Liver (tissue), 8 donors: ENCODE measurements at regions not wholly inside any gene's neighbourhood (a gene's known extent, or its start where the extent isn't known, plus 50 kb on each side); places are given as distances from the start of the nearest gene placed in this dataset.

ENCODE experiments used
- DNase-seq: peaks from one replicate; pipeline ENCODE4 v3.0.0-alpha.2; 2017; ENCODE audit warnings: low spot score
- H3K27ac ChIP-seq, 2 donors: one replicate each; pipeline ENCODE4 v1.7.0; 2013; ENCODE audit warnings: inconsistent platforms in 2 of 2, low read length in 2 of 2, control low read depth in 1 of 2, low read depth in 1 of 2, mild to moderate bottlenecking in 1 of 2
- H3K27me3 ChIP-seq, 4 donors: one replicate each; pipeline versions ENCODE4 v1.6.1 to v1.7.0; 2013; ENCODE audit warnings: low read length in 3 of 4, inconsistent platforms in 1 of 4, mild to moderate bottlenecking in 1 of 4, moderate library complexity in 1 of 4; ENCODE audit not compliant: control insufficient read depth in 4 of 4, insufficient read depth in 4 of 4
- H3K36me3 ChIP-seq, 4 donors: one replicate each; pipeline versions ENCODE4 v1.6.1 to v1.7.0; 2013; ENCODE audit warnings: low read length in 3 of 4, mild to moderate bottlenecking in 3 of 4, low read depth in 1 of 4, moderate library complexity in 1 of 4; ENCODE audit not compliant: control insufficient read depth in 4 of 4, insufficient read depth in 3 of 4
- H3K4me1 ChIP-seq, 4 donors: one replicate each; pipeline versions ENCODE4 v1.6.1 to v1.7.0; 2013; ENCODE audit warnings: low read length in 3 of 4, mild to moderate bottlenecking in 3 of 4, moderate library complexity in 1 of 4; ENCODE audit not compliant: control insufficient read depth in 4 of 4, insufficient read depth in 4 of 4
- H3K4me3 ChIP-seq, 3 donors: one replicate each; pipeline versions ENCODE4 v1.6.1 to v1.7.0; 2013; ENCODE audit warnings: low read length in 3 of 3, control low read depth in 1 of 3, low read depth in 1 of 3, mild to moderate bottlenecking in 1 of 3
- H3K9ac ChIP-seq, 2 donors: one replicate each; pipeline ENCODE4 v1.7.0; 2013; ENCODE audit warnings: low read length in 2 of 2, mild to moderate bottlenecking in 2 of 2, moderate library complexity in 2 of 2, control low read depth in 1 of 2, low read depth in 1 of 2
- H3K9me3 ChIP-seq, 4 donors: one replicate each; pipeline versions ENCODE4 v1.6.1 to v1.7.0; 2013; ENCODE audit warnings: low read length in 3 of 4; ENCODE audit not compliant: control insufficient read depth in 4 of 4
- CTCF ChIP-seq: fragments of 150-350 bp; IDR thresholded peaks from 2 replicates; pipeline ENCODE4 v1.5.1; 2017; ENCODE audit warnings: improper control_type of control experiment, low read depth, low read length; ENCODE audit not compliant: missing input control
- EGR1 ChIP-seq, 2 donors: IDR thresholded peaks; 2 replicates each; pipeline ENCODE4 v1.6.1; 2016 to 2018; ENCODE audit warnings: antibody characterized with exemption in 2 of 2, low read depth in 2 of 2
- FOXA1 ChIP-seq: IDR thresholded peaks from 2 replicates; pipeline ENCODE4 v1.6.1; 2016; ENCODE audit warnings: antibody characterized with exemption
- FOXA2 ChIP-seq: IDR thresholded peaks from 2 replicates; pipeline ENCODE4 v1.6.1; 2016; ENCODE audit warnings: antibody characterized with exemption
- GABPA ChIP-seq, 2 donors: IDR thresholded peaks in 1 of 2; conservative IDR thresholded peaks in 1 of 2; 2 replicates each; pipeline ENCODE4 v1.6.1; 2016; ENCODE audit warnings: antibody characterized with exemption in 2 of 2, mild to moderate bottlenecking in 1 of 2, moderate library complexity in 1 of 2
- HNF4A ChIP-seq, 2 donors: conservative IDR thresholded peaks; 2 replicates each; pipeline ENCODE4 v1.6.1; 2016; ENCODE audit warnings: antibody characterized with exemption in 2 of 2, mild to moderate bottlenecking in 2 of 2
- HNF4G ChIP-seq: IDR thresholded peaks from 2 replicates; pipeline ENCODE4 v1.6.1; 2016; ENCODE audit warnings: antibody characterized with exemption
- MAX ChIP-seq: IDR thresholded peaks from 2 replicates; pipeline ENCODE4 v1.6.1; 2016; ENCODE audit warnings: antibody characterized with exemption
- NR2F2 ChIP-seq: IDR thresholded peaks from 2 replicates; pipeline ENCODE4 v1.6.1; 2016; ENCODE audit warnings: antibody characterized with exemption
- RAD21 ChIP-seq, 2 donors: IDR thresholded peaks; 2 replicates each; pipeline ENCODE4 v1.6.1; 2016; ENCODE audit warnings: antibody characterized with exemption in 2 of 2, mild to moderate bottlenecking in 2 of 2
- REST ChIP-seq: IDR thresholded peaks from 2 replicates; pipeline ENCODE4 v1.6.1; 2016; ENCODE audit warnings: antibody characterized with exemption, mild to moderate bottlenecking
- RXRA ChIP-seq, 2 donors: IDR thresholded peaks; 2 replicates each; pipeline ENCODE4 v1.6.1; 2017 to 2018; ENCODE audit warnings: antibody characterized with exemption in 2 of 2, mild to moderate bottlenecking in 1 of 2
- YY1 ChIP-seq: IDR thresholded peaks from 2 replicates; pipeline ENCODE4 v1.6.1; 2016; ENCODE audit warnings: antibody characterized with exemption, mild to moderate bottlenecking
- ZBTB33 ChIP-seq: IDR thresholded peaks from 2 replicates; pipeline ENCODE4 v1.6.1; 2016; ENCODE audit warnings: antibody characterized with exemption
- WGBS: extraction: QIAGEN DNeasy Blood & Tissue Kit; methylation state at CpG from one replicate; pipeline ENCODE4 v1.1.7; 2013; 5-methylcytosine and 5-hydroxymethylcytosine counted together
- TF ChIP-seq, protein P1 (sequence below): IDR thresholded peaks from 2 replicates; pipeline ENCODE4 v1.6.1; 2016; ENCODE audit warnings: antibody characterized with exemption
- donor health status: healthy.
- donor health status: healthy.
- donor health status: healthy.
- donor health status: healthy.
- donor health status: healthy.

DNA sequence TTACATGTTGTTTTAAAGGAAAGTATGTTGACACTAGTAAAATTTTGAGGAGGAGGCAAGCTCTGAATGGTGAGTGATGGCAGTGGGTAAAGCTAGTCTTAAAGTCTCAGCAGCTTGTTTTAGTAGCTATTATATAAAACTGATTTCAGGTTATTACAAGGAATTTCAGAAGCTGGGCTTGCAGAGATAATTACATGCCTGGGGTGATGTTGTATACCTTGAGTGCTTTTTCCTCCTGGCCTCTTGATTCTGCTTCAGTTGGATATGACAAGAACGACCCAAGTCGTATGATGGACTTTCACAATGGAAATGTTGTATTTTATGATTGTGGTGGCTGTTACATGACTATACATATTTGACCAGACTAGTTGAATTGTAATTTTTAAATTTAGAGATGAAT, 175.5 kb upstream of the ADGRL3 start:
- Histone ChIP-seq H3K9me3 (no peaks in the 10 kb centered on the region), H3K27me3 (no peaks in the 10 kb centered on the region), H3K4me3 (no peak overlapping the region), H3K36me3 (no peaks in the 10 kb centered on the region), H3K27ac (no peak overlapping the region), H3K4me1 (no peaks in the 10 kb centered on the region), H3K9ac (no peak overlapping the region)
- TF ChIP-seq GABPA (IDR thresholded peaks at IDR 0.05 in 1 of 2, conservative IDR thresholded peaks at IDR 0.05 in 1 of 2), result no peak
- no peak for TF ChIP-seq REST
- TF ChIP-seq, protein P1, sequence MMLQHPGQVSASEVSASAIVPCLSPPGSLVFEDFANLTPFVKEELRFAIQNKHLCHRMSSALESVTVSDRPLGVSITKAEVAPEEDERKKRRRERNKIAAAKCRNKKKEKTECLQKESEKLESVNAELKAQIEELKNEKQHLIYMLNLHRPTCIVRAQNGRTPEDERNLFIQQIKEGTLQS, result no peak
- TF ChIP-seq RXRA (IDR thresholded peaks at IDR 0.05), result no peak
- no peak for TF ChIP-seq FOXA1
- WGBS, result 83% methylated on average over 2 of the region's 2 CpGs
- DNase-seq, result no peak

GRCh38 chr4:61027939-61028338, 172.2 kb upstream of the ADGRL3 start:
- no peaks in the 10 kb centered on the region for H3K36me3 ChIP-seq
- no peaks in the 10 kb centered on the region for H3K27me3 ChIP-seq
- TF ChIP-seq GABPA (IDR thresholded peaks at IDR 0.05 in 1 of 2, conservative IDR thresholded peaks at IDR 0.05 in 1 of 2), result no peak
- no peak for TF ChIP-seq FOXA2
- no peak for TF ChIP-seq RAD21 (IDR thresholded peaks at IDR 0.05)
- no peaks in the 10 kb centered on the region for H3K9me3 ChIP-seq
- no peak overlapping the region for H3K4me3 ChIP-seq
- no peaks in the 10 kb centered on the region for H3K4me1 ChIP-seq
- no peak overlapping the region for H3K27ac ChIP-seq
- no peak overlapping the region for H3K9ac ChIP-seq
- no peak for DNase-seq

DNA sequence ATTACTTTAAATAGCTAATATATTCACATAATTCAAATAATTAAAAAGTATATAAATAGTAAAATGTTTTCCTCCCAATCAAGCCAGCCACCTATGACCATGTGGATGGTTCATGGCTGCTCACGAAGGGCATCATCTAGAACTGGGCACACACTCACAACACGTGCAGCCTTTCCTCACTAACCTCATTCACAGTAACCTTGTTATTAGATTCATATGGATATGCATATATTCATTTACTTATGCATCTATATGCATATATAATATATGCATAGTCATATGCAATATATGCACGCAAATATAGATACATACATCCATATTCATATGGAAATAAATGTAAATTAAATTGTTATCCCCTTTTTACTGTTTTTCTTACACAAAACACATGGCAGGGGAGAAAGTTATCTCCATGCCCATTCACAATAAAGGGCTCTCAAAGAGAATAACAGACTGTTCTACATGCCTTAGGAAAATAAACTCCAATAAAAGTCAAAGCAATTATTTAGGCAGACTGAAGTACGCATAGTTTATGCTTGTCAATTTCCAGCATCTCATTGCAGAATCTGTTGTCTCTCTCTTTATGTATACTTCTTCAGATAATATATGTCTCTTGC, 163.9 kb upstream of the ADGRL3 start:
- H3K4me1 ChIP-seq, result no peaks in the 10 kb centered on the region
- no peaks in the 10 kb centered on the region for H3K9me3 ChIP-seq
- DNase-seq, result no peak
- H3K27me3 ChIP-seq, result no peaks in the 10 kb centered on the region
- no peak overlapping the region for H3K9ac ChIP-seq
- H3K36me3 ChIP-seq, result no peaks in the 10 kb centered on the region
- no peak overlapping the region for H3K27ac ChIP-seq
- WGBS, result 74% methylated on average over 4 of the region's 4 CpGs
- no peak overlapping the region for H3K4me3 ChIP-seq
- TF ChIP-seq, protein P1, result no peak
- no peak for TF ChIP-seq RAD21 (IDR thresholded peaks at IDR 0.05)
- TF ChIP-seq EGR1 (IDR thresholded peaks at IDR 0.05; ENCODE audit: low read depth in 2 of 2), result no peak
- TF ChIP-seq YY1, result no peak
- no peak for TF ChIP-seq RXRA (IDR thresholded peaks at IDR 0.05)
- TF ChIP-seq MAX, result no peak
- no peak for TF ChIP-seq NR2F2
- TF ChIP-seq HNF4G, result no peak
- no peak for TF ChIP-seq GABPA (IDR thresholded peaks at IDR 0.05 in 1 of 2, conservative IDR thresholded peaks at IDR 0.05 in 1 of 2)
- TF ChIP-seq CTCF, result no peak
- no peak for TF ChIP-seq FOXA2
- TF ChIP-seq ZBTB33, result no peak
- no peak for TF ChIP-seq REST
- TF ChIP-seq HNF4A (conservative IDR thresholded peaks at IDR 0.05), result no peak
